ENCODE measurements at regions not wholly inside any gene's neighbourhood (a gene's known extent, or its start where the extent isn't known, plus 50 kb on each side); places are given as distances from the start of the nearest gene placed in this dataset.

DNA sequence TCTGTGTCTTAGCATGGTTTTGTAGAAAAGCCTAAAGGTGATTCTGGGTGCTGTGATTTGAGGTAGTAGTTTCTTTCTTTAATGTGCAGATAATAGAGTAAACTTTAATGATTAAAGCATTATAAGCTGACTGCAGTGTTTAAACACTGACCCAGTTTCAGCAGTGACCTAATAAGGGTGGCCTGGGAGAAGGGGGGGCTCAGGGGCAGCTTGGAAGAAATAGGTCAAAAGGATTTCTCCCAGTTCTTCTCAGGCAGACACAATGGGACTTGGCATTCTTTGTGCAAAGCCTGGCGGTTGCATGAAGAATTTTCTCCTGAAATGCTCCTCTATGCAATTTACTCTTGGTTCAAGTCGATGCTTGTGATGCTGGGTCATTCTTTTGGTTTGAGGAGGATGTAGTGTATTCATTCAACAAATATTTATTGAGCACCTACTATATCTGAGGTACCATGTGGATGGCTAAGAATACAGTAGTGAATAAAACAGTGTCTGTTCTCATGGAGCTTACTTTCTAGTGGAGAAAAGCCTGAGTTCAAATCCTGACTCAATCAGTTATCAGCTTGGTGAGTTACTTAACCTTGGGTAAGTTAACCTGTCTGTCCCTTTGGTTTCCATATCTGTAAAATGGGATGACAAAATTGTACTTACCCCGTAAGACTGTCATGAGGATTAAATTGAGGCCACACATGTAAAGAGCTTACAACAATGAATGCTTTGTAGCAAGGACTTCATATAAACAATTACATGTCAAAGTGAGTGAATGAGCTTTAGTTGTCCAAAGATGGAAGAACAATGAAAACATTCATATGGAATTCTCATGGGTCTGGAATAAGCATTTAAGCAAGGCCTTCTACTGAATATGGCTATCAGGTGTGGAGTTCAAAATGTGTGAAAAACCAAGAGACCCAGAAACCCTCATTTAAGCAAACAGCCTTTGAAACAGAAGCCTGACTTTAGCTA lies 210.2 kb downstream of the KCNRG start:
- TF ChIP-seq, protein P1, sequence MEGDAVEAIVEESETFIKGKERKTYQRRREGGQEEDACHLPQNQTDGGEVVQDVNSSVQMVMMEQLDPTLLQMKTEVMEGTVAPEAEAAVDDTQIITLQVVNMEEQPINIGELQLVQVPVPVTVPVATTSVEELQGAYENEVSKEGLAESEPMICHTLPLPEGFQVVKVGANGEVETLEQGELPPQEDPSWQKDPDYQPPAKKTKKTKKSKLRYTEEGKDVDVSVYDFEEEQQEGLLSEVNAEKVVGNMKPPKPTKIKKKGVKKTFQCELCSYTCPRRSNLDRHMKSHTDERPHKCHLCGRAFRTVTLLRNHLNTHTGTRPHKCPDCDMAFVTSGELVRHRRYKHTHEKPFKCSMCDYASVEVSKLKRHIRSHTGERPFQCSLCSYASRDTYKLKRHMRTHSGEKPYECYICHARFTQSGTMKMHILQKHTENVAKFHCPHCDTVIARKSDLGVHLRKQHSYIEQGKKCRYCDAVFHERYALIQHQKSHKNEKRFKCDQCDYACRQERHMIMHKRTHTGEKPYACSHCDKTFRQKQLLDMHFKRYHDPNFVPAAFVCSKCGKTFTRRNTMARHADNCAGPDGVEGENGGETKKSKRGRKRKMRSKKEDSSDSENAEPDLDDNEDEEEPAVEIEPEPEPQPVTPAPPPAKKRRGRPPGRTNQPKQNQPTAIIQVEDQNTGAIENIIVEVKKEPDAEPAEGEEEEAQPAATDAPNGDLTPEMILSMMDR (IDR thresholded peaks at IDR 0.05; ENCODE audit: low read depth, low read length), result no peak
- TF ChIP-seq, protein P2, sequence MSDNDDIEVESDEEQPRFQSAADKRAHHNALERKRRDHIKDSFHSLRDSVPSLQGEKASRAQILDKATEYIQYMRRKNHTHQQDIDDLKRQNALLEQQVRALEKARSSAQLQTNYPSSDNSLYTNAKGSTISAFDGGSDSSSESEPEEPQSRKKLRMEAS (IDR thresholded peaks at IDR 0.05; ENCODE audit: low read depth, low read length), result no peak
